Ishikawa (cell line): ENCODE measurements at regions not wholly inside any gene's neighbourhood (a gene's known extent, or its start where the extent isn't known, plus 50 kb on each side); places are given as distances from the start of the nearest gene placed in this dataset.

Experiments
- CEBPB ChIP-seq: IDR thresholded peaks from 2 replicates; pipeline ENCODE4 v1.6.1; 2012
- CREB1 ChIP-seq: IDR thresholded peaks from 2 replicates; pipeline ENCODE4 v1.6.1; 2012; ENCODE audit warnings: low read depth
- EGR1 ChIP-seq: IDR thresholded peaks from 2 replicates; pipeline ENCODE4 v1.6.1; 2012
- EP300 ChIP-seq: IDR thresholded peaks from 2 replicates; pipeline ENCODE4 v1.6.1; 2012; ENCODE audit warnings: borderline replicate concordance
- FOXM1 ChIP-seq: IDR thresholded peaks from 2 replicates; pipeline ENCODE4 v1.6.1; 2012; ENCODE audit warnings: low read depth, borderline replicate concordance
- NFIC ChIP-seq: IDR thresholded peaks from 2 replicates; pipeline ENCODE4 v1.6.1; 2012
- RAD21 ChIP-seq: IDR thresholded peaks from 2 replicates; pipeline ENCODE4 v1.6.1; 2012; ENCODE audit warnings: low read depth
- REST ChIP-seq: IDR thresholded peaks from 2 replicates; pipeline ENCODE4 v1.6.1; 2012; ENCODE audit warnings: low read depth, mild to moderate bottlenecking
- TAF1 ChIP-seq: IDR thresholded peaks from 2 replicates; pipeline ENCODE4 v1.6.1; 2012; ENCODE audit warnings: low read depth, mild to moderate bottlenecking
- TCF12 ChIP-seq: IDR thresholded peaks from 2 replicates; pipeline ENCODE4 v1.6.1; 2012; ENCODE audit warnings: low read depth
- TEAD4 ChIP-seq: IDR thresholded peaks from 2 replicates; pipeline ENCODE4 v1.6.1; 2012
- YY1 ChIP-seq: IDR thresholded peaks from 2 replicates; pipeline ENCODE4 v1.6.1; 2012; ENCODE audit warnings: low read depth
- ZBTB7A ChIP-seq: IDR thresholded peaks from 2 replicates; pipeline ENCODE4 v1.6.1; 2012; ENCODE audit warnings: low read depth
- TF ChIP-seq, protein P1 (sequence below): IDR thresholded peaks from 2 replicates; pipeline ENCODE4 v1.6.1; 2012

DNA sequence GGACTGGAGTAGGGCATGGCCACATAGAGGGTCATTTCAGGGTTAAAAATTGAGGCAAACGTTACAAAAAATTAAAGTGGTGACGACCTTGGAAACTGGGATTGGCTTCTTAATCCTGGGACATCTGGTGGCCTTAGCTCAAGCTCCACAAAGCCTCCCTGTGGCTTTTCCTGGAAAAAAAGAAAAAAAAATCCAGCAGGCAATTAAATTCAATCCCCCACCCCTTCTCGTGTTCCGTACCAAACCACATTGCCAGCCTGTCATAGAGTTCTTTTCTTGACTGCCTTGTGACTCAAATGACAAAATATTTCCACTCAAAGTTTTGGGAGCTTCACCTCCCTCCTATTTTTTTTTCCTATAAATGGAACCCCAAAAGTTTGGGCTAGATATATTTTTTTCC is 195.6 kb downstream of the HRH4 start:
- TF ChIP-seq EP300 (no peak), YY1 (no peak), EGR1 (no peak), CREB1 (no peak), RAD21 (no peak), TEAD4 (no peak), CEBPB (no peak), REST (no peak), FOXM1 (no peak), TAF1 (no peak), ZBTB7A (no peak), TCF12 (no peak), NFIC (no peak)
- TF ChIP-seq, protein P1, sequence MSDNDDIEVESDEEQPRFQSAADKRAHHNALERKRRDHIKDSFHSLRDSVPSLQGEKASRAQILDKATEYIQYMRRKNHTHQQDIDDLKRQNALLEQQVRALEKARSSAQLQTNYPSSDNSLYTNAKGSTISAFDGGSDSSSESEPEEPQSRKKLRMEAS = no peak
